ENCODE measurements at regions not wholly inside any gene's neighbourhood (a gene's known extent, or its start where the extent isn't known, plus 50 kb on each side); places are given as distances from the start of the nearest gene placed in this dataset.

GRCh38 chr16:35398180-35398579 is 1938.8 kb downstream of the TP53TG3F start:
- Histone ChIP-seq H3K36me3 (no peaks in the 10 kb centered on the region), H4K20me1 (no peaks in the 10 kb centered on the region), H3K27ac (no peak overlapping the region), H3K4me1 (no peaks in the 10 kb centered on the region; a peak in 1 of 20 replicates), H3K9me3 (replicated peaks in 1 of 11) (peaks cover 0 to 5% (median 0%) of the 10 kb centered on the region in 11 experiments; a peak in 1 of 22 replicates), H3K4me2 (no peak overlapping the region), H3K9ac (no peak overlapping the region), H3K4me3 (no peak overlapping the region), H3K27me3 (no peaks in the 10 kb centered on the region)
- TF ChIP-seq Cebpa-rat (IDR thresholded peaks at IDR 0.05), result no peak

- Histone ChIP-seq H3K27me3 (no peaks in the 10 kb centered on the region), H3K27ac (no peak overlapping the region), H3K4me2 (no peak overlapping the region), H3K4me3 (no peak overlapping the region), H3K9me3 (replicated peaks in 1 of 11) (peaks cover 0 to 5% (median 0%) of the 10 kb centered on the region in 11 experiments; a peak in 1 of 22 replicates), H4K20me1 (no peaks in the 10 kb centered on the region), H3K36me3 (no peaks in the 10 kb centered on the region), H3K4me1 (no peaks in the 10 kb centered on the region), H3K9ac (no peak overlapping the region)
- no peak for TF ChIP-seq Cebpa-rat (IDR thresholded peaks at IDR 0.05)
Measured at GRCh38 chr16:35399133-35399532, 1939.7 kb downstream of the TP53TG3F start.

GRCh38 chr16:35404273-35404672 is 1944.9 kb downstream of the TP53TG3F start:
- Histone ChIP-seq H3K36me3 (no peaks in the 10 kb centered on the region), H3K4me1 (no peaks in the 10 kb centered on the region), H3K27me3 (no peaks in the 10 kb centered on the region), H3K9ac (no peak overlapping the region), H3K27ac (no peak overlapping the region), H4K20me1 (no peaks in the 10 kb centered on the region), H3K4me3 (no peak overlapping the region), H3K9me3 (replicated peaks in 1 of 11) (no peaks in the 10 kb centered on the region), H3K4me2 (no peak overlapping the region)
- TF ChIP-seq Cebpa-rat (IDR thresholded peaks at IDR 0.05), result no peak

GRCh38 chr16:35405526-35405925 is 1946.1 kb downstream of the TP53TG3F start:
- H3K4me1 ChIP-seq, result no peaks in the 10 kb centered on the region
- H3K4me3 ChIP-seq, result no peak overlapping the region
- H4K20me1 ChIP-seq, result no peaks in the 10 kb centered on the region
- no peaks in the 10 kb centered on the region for H3K36me3 ChIP-seq
- H3K4me2 ChIP-seq, result no peak overlapping the region
- no peaks in the 10 kb centered on the region for H3K9me3 ChIP-seq (replicated peaks in 1 of 11)
- H3K27me3 ChIP-seq, result no peaks in the 10 kb centered on the region
- no peak overlapping the region for H3K9ac ChIP-seq
- no peak for TF ChIP-seq Cebpa-rat (IDR thresholded peaks at IDR 0.05)
- H3K27ac ChIP-seq, result no peak overlapping the region

- no peak overlapping the region for H3K4me2 ChIP-seq
- H3K9me3 ChIP-seq (replicated peaks in 1 of 11), result peaks cover 0 to 8% (median 0%) of the 10 kb centered on the region in 11 experiments; a peak in 4 of 22 replicates
- no peaks in the 10 kb centered on the region for H3K27me3 ChIP-seq
- H3K36me3 ChIP-seq, result no peaks in the 10 kb centered on the region
- TF ChIP-seq Cebpa-rat (IDR thresholded peaks at IDR 0.05), result no peak
- H4K20me1 ChIP-seq, result no peaks in the 10 kb centered on the region
- H3K4me3 ChIP-seq, result no peak overlapping the region
- no peak overlapping the region for H3K27ac ChIP-seq
- H3K4me1 ChIP-seq, result peaks cover 0 to 4% (median 0%) of the 10 kb centered on the region in 10 experiments; a peak in 1 of 20 replicates
- no peak overlapping the region for H3K9ac ChIP-seq
Measured at GRCh38 chr16:35409503-35409902, 1950.1 kb downstream of the TP53TG3F start.

- H3K9me3 ChIP-seq (replicated peaks in 1 of 11), result peaks cover 0 to 12% (median 0%) of the 10 kb centered on the region in 11 experiments; a peak in 4 of 22 replicates
- H3K4me1 ChIP-seq, result peaks cover 0 to 4% (median 0%) of the 10 kb centered on the region in 10 experiments; a peak in 1 of 20 replicates
- TF ChIP-seq Cebpa-rat (IDR thresholded peaks at IDR 0.05), result no peak
- no peak overlapping the region for H3K27ac ChIP-seq
- no peak overlapping the region for H3K4me3 ChIP-seq
- no peaks in the 10 kb centered on the region for H3K36me3 ChIP-seq
- H3K27me3 ChIP-seq, result no peaks in the 10 kb centered on the region
- no peak overlapping the region for H3K4me2 ChIP-seq
- H4K20me1 ChIP-seq, result no peaks in the 10 kb centered on the region
- no peak overlapping the region for H3K9ac ChIP-seq
Measured at GRCh38 chr16:35410438-35410837, 1951.0 kb downstream of the TP53TG3F start.

- H3K27me3 ChIP-seq, result no peaks in the 10 kb centered on the region
- TF ChIP-seq Cebpa-rat (IDR thresholded peaks at IDR 0.05), result no peak
Measured at GRCh38 chr16:35411156-35411555, 1951.7 kb downstream of the TP53TG3F start.

GRCh38 chr16:35414139-35414538 is 1954.7 kb downstream of the TP53TG3F start:
- Histone ChIP-seq H3K36me3 (no peaks in the 10 kb centered on the region), H3K4me3 (no peak overlapping the region), H3K9ac (no peak overlapping the region), H3K4me1 (peaks cover 0 to 4% (median 0%) of the 10 kb centered on the region in 10 experiments; a peak in 1 of 20 replicates), H3K27ac (no peak overlapping the region), H3K4me2 (no peak overlapping the region), H3K9me3 (replicated peaks in 1 of 11) (peaks cover 0 to 12% (median 0%) of the 10 kb centered on the region in 11 experiments; a peak in 4 of 22 replicates), H4K20me1 (no peaks in the 10 kb centered on the region), H3K27me3 (no peaks in the 10 kb centered on the region)
- TF ChIP-seq Cebpa-rat (IDR thresholded peaks at IDR 0.05), result no peak

More at GRCh38 chr16:35411156-35411555, 1951.7 kb downstream of the TP53TG3F start:
- Histone ChIP-seq H3K27ac (no peak overlapping the region), H3K36me3 (no peaks in the 10 kb centered on the region), H4K20me1 (no peaks in the 10 kb centered on the region), H3K4me1 (peaks cover 0 to 4% (median 0%) of the 10 kb centered on the region in 10 experiments; a peak in 1 of 20 replicates), H3K4me3 (no peak overlapping the region), H3K9me3 (replicated peaks in 1 of 11) (peaks cover 0 to 12% (median 0%) of the 10 kb centered on the region in 11 experiments; a peak in 4 of 22 replicates), H3K9ac (no peak overlapping the region), H3K4me2 (peak overlapping the region in 1 of 11 experiments; percentile 14; a peak in 1 of 22 replicates)

GRCh38 chr16:35414563-35414962 is 1955.2 kb downstream of the TP53TG3F start:
- TF ChIP-seq Cebpa-rat (IDR thresholded peaks at IDR 0.05), result no peak
- Histone ChIP-seq H3K9me3 (replicated peaks in 1 of 11) (peaks cover 0 to 12% (median 0%) of the 10 kb centered on the region in 11 experiments; a peak in 4 of 22 replicates), H4K20me1 (no peaks in the 10 kb centered on the region), H3K27ac (no peak overlapping the region), H3K27me3 (no peaks in the 10 kb centered on the region), H3K9ac (no peak overlapping the region), H3K4me1 (peaks cover 0 to 4% (median 0%) of the 10 kb centered on the region in 10 experiments; a peak in 1 of 20 replicates), H3K4me3 (no peak overlapping the region), H3K4me2 (no peak overlapping the region), H3K36me3 (no peaks in the 10 kb centered on the region)

GRCh38 chr16:35425270-35425669 is 1965.9 kb downstream of the TP53TG3F start:
- H3K9ac ChIP-seq, result no peak overlapping the region
- H3K4me1 ChIP-seq, result no peaks in the 10 kb centered on the region
- TF ChIP-seq Cebpa-rat (IDR thresholded peaks at IDR 0.05), result no peak
- peaks cover 0 to 7% (median 5%) of the 10 kb centered on the region in 11 experiments; a peak in 7 of 22 replicates for H3K9me3 ChIP-seq (replicated peaks in 1 of 11)
- H4K20me1 ChIP-seq, result no peaks in the 10 kb centered on the region
- no peaks in the 10 kb centered on the region for H3K36me3 ChIP-seq
- H3K27ac ChIP-seq, result no peak overlapping the region
- no peak overlapping the region for H3K4me3 ChIP-seq
- H3K27me3 ChIP-seq, result no peaks in the 10 kb centered on the region
- H3K4me2 ChIP-seq, result no peak overlapping the region

Measured in BLaER1 treated with 17β-estradiol and CSF1 and Interleukin-3, amounts not matched to agents 10 nM and 100 nM (cell line).